ENCODE measurements at regions not wholly inside any gene's neighbourhood (a gene's known extent, or its start where the extent isn't known, plus 50 kb on each side); places are given as distances from the start of the nearest gene placed in this dataset.

- TF ChIP-seq SUZ12 (IDR thresholded peaks at IDR 0.05; ENCODE audit: extremely low read depth, insufficient read depth, insufficient read length) (no peak), ZNF274 (IDR thresholded peaks at IDR 0.05; ENCODE audit: low read depth, low read length) (no peak), YY1 (IDR thresholded peaks at IDR 0.05; ENCODE audit: insufficient read depth, insufficient read length) (no peak)
Observed at GRCh38 chr9:85186218-85186585, 516.7 kb downstream of the NTRK2 start.

Measured in NT2/D1 (cell line).